Testis (tissue), 2 donors: ENCODE measurements at regions not wholly inside any gene's neighbourhood (a gene's known extent, or its start where the extent isn't known, plus 50 kb on each side); places are given as distances from the start of the nearest gene placed in this dataset.

ENCODE experiments used
- CTCF ChIP-seq, 3 experiments: fragments of 450-650 bp in 2 of 3; fragments of 200-600 bp in 1 of 3; sonication (generic) in 1 of 3; IDR thresholded peaks; one replicate each; pipeline ENCODE4 v1.5.1; 2016 to 2019; ENCODE audit warnings: antibody characterized with exemption in 3 of 3, mild to moderate bottlenecking in 2 of 3, moderate library complexity in 1 of 3
- POLR2A ChIP-seq: fragments of 450-650 bp; IDR thresholded peaks from one replicate; pipeline ENCODE4 v1.6.1; 2017; ENCODE audit warnings: antibody characterized with exemption, mild to moderate bottlenecking, moderate library complexity

- no peak for TF ChIP-seq CTCF (IDR thresholded peaks at IDR 0.05)
- no peak for TF ChIP-seq POLR2A
Measured at GRCh38 chr9:78150983-78151356, 84.9 kb upstream of the CEP78 start.
